Fibroblast of skin of scalp (primary cell): ENCODE measurements at regions not wholly inside any gene's neighbourhood (a gene's known extent, or its start where the extent isn't known, plus 50 kb on each side); places are given as distances from the start of the nearest gene placed in this dataset.
"Not testable (repeated sequence)": the region's sequence is repeated elsewhere in the genome, so short reads cannot be mapped to it uniquely, and the experiment has no call there.

ENCODE experiments used
- DNase-seq: peaks from one replicate; pipeline ENCODE4 v3.0.0-alpha.2; 2013

- DNase-seq = no peak
Measured at GRCh38 chr18:51525453-51526225, 328.2 kb upstream of the MEX3C start.

GRCh38 chr18:51527826-51528225 lies 330.3 kb upstream of the MEX3C start:
- no peak for DNase-seq

- DNase-seq = no peak
Measured at GRCh38 chr18:51531501-51531900, 334.0 kb upstream of the MEX3C start.

GRCh38 chr18:51537487-51537886 lies 340.0 kb upstream of the MEX3C start:
- DNase-seq = peak; percentile 23

GRCh38 chr18:51540562-51540961 lies 343.1 kb upstream of the MEX3C start:
- no peak for DNase-seq

- no peak for DNase-seq
Measured at GRCh38 chr18:51541230-51541629, 343.7 kb upstream of the MEX3C start.

GRCh38 chr18:51543658-51544155 lies 346.2 kb upstream of the MEX3C start:
- DNase-seq = no peak

- no peak for DNase-seq
Measured at GRCh38 chr18:51545446-51545845, 348.0 kb upstream of the MEX3C start.

GRCh38 chr18:51559198-51559901 lies 361.9 kb upstream of the MEX3C start:
- DNase-seq = peak; percentile 3

- no peak for DNase-seq
Measured at GRCh38 chr18:51559902-51560287, 362.4 kb upstream of the MEX3C start.

- no peak for DNase-seq
Measured at GRCh38 chr18:51561821-51562220, 364.3 kb upstream of the MEX3C start.

GRCh38 chr18:51562866-51563265 lies 365.4 kb upstream of the MEX3C start:
- no peak for DNase-seq

- no peak for DNase-seq
Measured at GRCh38 chr18:51563396-51563795, 365.9 kb upstream of the MEX3C start.

GRCh38 chr18:51568151-51568550 lies 370.7 kb upstream of the MEX3C start:
- no peak for DNase-seq

- DNase-seq = no peak
Measured at GRCh38 chr18:51569153-51569552, 371.7 kb upstream of the MEX3C start.

- DNase-seq = no peak
Measured at GRCh38 chr18:51569561-51569960, 372.1 kb upstream of the MEX3C start.

- not testable (repeated sequence) for DNase-seq
Measured at GRCh38 chr18:51570071-51570470, 372.6 kb upstream of the MEX3C start.

- not testable (repeated sequence) for DNase-seq
Measured at GRCh38 chr18:51573886-51574285, 376.4 kb upstream of the MEX3C start.

GRCh38 chr18:51575171-51575570 lies 377.7 kb upstream of the MEX3C start:
- DNase-seq = no peak

- no peak for DNase-seq
Measured at GRCh38 chr18:51578406-51578980, 381.0 kb upstream of the MEX3C start.

- no peak for DNase-seq
Measured at GRCh38 chr18:51580580-51580979, 383.1 kb upstream of the MEX3C start.

GRCh38 chr18:51582551-51582950 lies 385.1 kb upstream of the MEX3C start:
- DNase-seq = no peak

- no peak for DNase-seq
Measured at GRCh38 chr18:51588616-51589015, 391.1 kb upstream of the MEX3C start.

GRCh38 chr18:51593931-51594330 lies 396.4 kb upstream of the MEX3C start:
- no peak for DNase-seq
